Rectal smooth muscle tissue (tissue), 1 donor: ENCODE measurements at regions not wholly inside any gene's neighbourhood (a gene's known extent, or its start where the extent isn't known, plus 50 kb on each side); places are given as distances from the start of the nearest gene placed in this dataset.

Experiments
- H3K27ac ChIP-seq: one replicate; pipeline ENCODE4 v1.7.0; 2013; ENCODE audit warnings: low read depth, low read length, inconsistent platforms
- H3K27me3 ChIP-seq: one replicate; pipeline ENCODE4 v1.7.0; 2013; ENCODE audit warnings: low read length; ENCODE audit not compliant: control insufficient read depth, insufficient read depth
- H3K36me3 ChIP-seq: one replicate; pipeline ENCODE4 v1.7.0; 2013; ENCODE audit warnings: low read length; ENCODE audit not compliant: control insufficient read depth, insufficient read depth
- H3K4me1 ChIP-seq: one replicate; pipeline ENCODE4 v1.7.0; 2013; ENCODE audit warnings: low read length; ENCODE audit not compliant: control insufficient read depth, insufficient read depth
- H3K4me3 ChIP-seq: one replicate; pipeline ENCODE4 v1.7.0; 2013; ENCODE audit warnings: low read length
- H3K9ac ChIP-seq: one replicate; pipeline ENCODE4 v1.7.0; 2013; ENCODE audit warnings: low read length

- Histone ChIP-seq H3K27ac (no peak overlapping the region), H3K4me1 (no peaks in the 10 kb centered on the region), H3K9ac (no peak overlapping the region), H3K4me3 (no peak overlapping the region), H3K36me3 (no peaks in the 10 kb centered on the region), H3K27me3 (no peaks in the 10 kb centered on the region)
Observed at GRCh38 chr14:22471545-22472121, 117.4 kb downstream of the DAD1 start.

- Histone ChIP-seq H3K9ac (no peak overlapping the region), H3K27me3 (no peaks in the 10 kb centered on the region), H3K27ac (no peak overlapping the region), H3K4me3 (no peak overlapping the region), H3K36me3 (no peaks in the 10 kb centered on the region), H3K4me1 (no peaks in the 10 kb centered on the region)
Observed at GRCh38 chr14:22469538-22470303, 119.3 kb downstream of the DAD1 start.

- Histone ChIP-seq H3K36me3 (no peaks in the 10 kb centered on the region), H3K4me3 (no peak overlapping the region), H3K4me1 (no peaks in the 10 kb centered on the region), H3K27ac (no peak overlapping the region), H3K9ac (no peak overlapping the region), H3K27me3 (no peaks in the 10 kb centered on the region)
Observed at GRCh38 chr14:22468830-22469229, 120.2 kb downstream of the DAD1 start.

- Histone ChIP-seq H3K27ac (no peak overlapping the region), H3K4me3 (no peak overlapping the region), H3K27me3 (no peaks in the 10 kb centered on the region), H3K4me1 (no peaks in the 10 kb centered on the region), H3K36me3 (no peaks in the 10 kb centered on the region), H3K9ac (no peak overlapping the region)
Observed at GRCh38 chr14:22466491-22466890, 122.5 kb downstream of the DAD1 start.

GRCh38 chr14:22465201-22465840 is 123.7 kb downstream of the DAD1 start:
- Histone ChIP-seq H3K4me3 (no peak overlapping the region), H3K27ac (no peak overlapping the region), H3K9ac (no peak overlapping the region), H3K4me1 (peaks cover 4% of the 10 kb centered on the region), H3K27me3 (no peaks in the 10 kb centered on the region), H3K36me3 (no peaks in the 10 kb centered on the region)

GRCh38 chr14:22464422-22465142 is 124.4 kb downstream of the DAD1 start:
- Histone ChIP-seq H3K4me3 (no peak overlapping the region), H3K36me3 (no peaks in the 10 kb centered on the region), H3K9ac (no peak overlapping the region), H3K27me3 (no peaks in the 10 kb centered on the region), H3K27ac (no peak overlapping the region), H3K4me1 (peaks cover 4% of the 10 kb centered on the region)

- Histone ChIP-seq H3K9ac (no peak overlapping the region), H3K4me3 (no peak overlapping the region), H3K27ac (no peak overlapping the region), H3K4me1 (peaks cover 4% of the 10 kb centered on the region), H3K27me3 (no peaks in the 10 kb centered on the region), H3K36me3 (no peaks in the 10 kb centered on the region)
Observed at GRCh38 chr14:22463763-22464173, 125.3 kb downstream of the DAD1 start.

- no peaks in the 10 kb centered on the region for H3K36me3 ChIP-seq
- no peak overlapping the region for H3K4me3 ChIP-seq
- H3K4me1 ChIP-seq: peaks cover 4% of the 10 kb centered on the region
- H3K27me3 ChIP-seq: no peaks in the 10 kb centered on the region
- no peak overlapping the region for H3K9ac ChIP-seq
- no peak overlapping the region for H3K27ac ChIP-seq
Observed at GRCh38 chr14:22462923-22463322, 126.1 kb downstream of the DAD1 start.

GRCh38 chr14:22460461-22461195 is 128.4 kb downstream of the DAD1 start:
- H3K27me3 ChIP-seq: no peaks in the 10 kb centered on the region
- no peak overlapping the region for H3K27ac ChIP-seq

GRCh38 chr14:22458737-22459136 is 130.3 kb downstream of the DAD1 start:
- peaks cover 4% of the 10 kb centered on the region for H3K4me1 ChIP-seq
- H3K4me3 ChIP-seq: no peak overlapping the region
- no peak overlapping the region for H3K9ac ChIP-seq
- H3K27ac ChIP-seq: no peak overlapping the region
- no peaks in the 10 kb centered on the region for H3K36me3 ChIP-seq
- no peaks in the 10 kb centered on the region for H3K27me3 ChIP-seq

More at GRCh38 chr14:22460461-22461195, 128.4 kb downstream of the DAD1 start:
- peaks cover 4% of the 10 kb centered on the region for H3K4me1 ChIP-seq
- H3K4me3 ChIP-seq: no peak overlapping the region
- no peak overlapping the region for H3K9ac ChIP-seq
- H3K36me3 ChIP-seq: no peaks in the 10 kb centered on the region

GRCh38 chr14:22456998-22457594 is 131.9 kb downstream of the DAD1 start:
- no peaks in the 10 kb centered on the region for H3K36me3 ChIP-seq

More at GRCh38 chr14:22456998-22457594, 131.9 kb downstream of the DAD1 start:
- H3K4me1 ChIP-seq: peaks cover 4% of the 10 kb centered on the region
- H3K27me3 ChIP-seq: no peaks in the 10 kb centered on the region
- no peak overlapping the region for H3K9ac ChIP-seq
- H3K27ac ChIP-seq: no peak overlapping the region
- H3K4me3 ChIP-seq: no peak overlapping the region
